Esophagus squamous epithelium (tissue), 4 donors: ENCODE measurements at regions not wholly inside any gene's neighbourhood (a gene's known extent, or its start where the extent isn't known, plus 50 kb on each side); places are given as distances from the start of the nearest gene placed in this dataset.

Source experiments
- POLR2A ChIP-seq, 4 donors: fragments of 450-650 bp; IDR thresholded peaks; one replicate each; pipeline ENCODE4 v1.6.1; 2017; ENCODE audit warnings: antibody characterized with exemption in 4 of 4, mild to moderate bottlenecking in 4 of 4, moderate library complexity in 3 of 4
- TF ChIP-seq, protein P1 (sequence below), 6 experiments: fragments of 450-650 bp in 4 of 6; fragments of 200-600 bp in 2 of 6; sonication (generic) in 2 of 6; IDR thresholded peaks; one replicate each; pipeline ENCODE4 v1.5.1; 2016 to 2019; ENCODE audit warnings: antibody characterized with exemption in 6 of 6, mild to moderate bottlenecking in 4 of 6, moderate library complexity in 4 of 6

DNA sequence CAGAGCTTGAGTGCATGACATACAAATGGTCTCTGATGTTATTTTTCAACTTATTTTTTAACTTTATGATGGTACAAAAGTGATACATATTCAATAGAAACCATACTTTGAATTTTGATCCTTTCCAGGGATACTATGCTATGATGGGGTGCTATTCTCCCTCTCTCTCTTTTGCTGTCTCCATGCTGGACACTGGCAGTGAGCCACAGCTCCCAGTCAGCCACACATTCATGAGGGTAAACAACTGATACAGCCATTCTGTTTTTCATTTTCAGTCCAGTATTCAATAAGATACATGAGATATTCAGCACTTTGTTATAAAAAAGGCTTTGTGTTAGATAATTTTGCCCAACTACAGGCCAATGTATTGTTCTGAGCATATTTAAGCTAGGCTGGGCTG is 859.3 kb upstream of the KLHL29 start:
- TF ChIP-seq, protein P1, sequence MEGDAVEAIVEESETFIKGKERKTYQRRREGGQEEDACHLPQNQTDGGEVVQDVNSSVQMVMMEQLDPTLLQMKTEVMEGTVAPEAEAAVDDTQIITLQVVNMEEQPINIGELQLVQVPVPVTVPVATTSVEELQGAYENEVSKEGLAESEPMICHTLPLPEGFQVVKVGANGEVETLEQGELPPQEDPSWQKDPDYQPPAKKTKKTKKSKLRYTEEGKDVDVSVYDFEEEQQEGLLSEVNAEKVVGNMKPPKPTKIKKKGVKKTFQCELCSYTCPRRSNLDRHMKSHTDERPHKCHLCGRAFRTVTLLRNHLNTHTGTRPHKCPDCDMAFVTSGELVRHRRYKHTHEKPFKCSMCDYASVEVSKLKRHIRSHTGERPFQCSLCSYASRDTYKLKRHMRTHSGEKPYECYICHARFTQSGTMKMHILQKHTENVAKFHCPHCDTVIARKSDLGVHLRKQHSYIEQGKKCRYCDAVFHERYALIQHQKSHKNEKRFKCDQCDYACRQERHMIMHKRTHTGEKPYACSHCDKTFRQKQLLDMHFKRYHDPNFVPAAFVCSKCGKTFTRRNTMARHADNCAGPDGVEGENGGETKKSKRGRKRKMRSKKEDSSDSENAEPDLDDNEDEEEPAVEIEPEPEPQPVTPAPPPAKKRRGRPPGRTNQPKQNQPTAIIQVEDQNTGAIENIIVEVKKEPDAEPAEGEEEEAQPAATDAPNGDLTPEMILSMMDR (IDR thresholded peaks at IDR 0.05), result no peak
- TF ChIP-seq POLR2A (IDR thresholded peaks at IDR 0.05), result no peak
